BLaER1 (cell line): ENCODE measurements at regions not wholly inside any gene's neighbourhood (a gene's known extent, or its start where the extent isn't known, plus 50 kb on each side); places are given as distances from the start of the nearest gene placed in this dataset.

ENCODE experiments used
- H3K27ac ChIP-seq: shearing (Covaris generic); formaldehyde crosslinking; 2 replicates; pipeline ENCODE4 v1.8.1; 2022
- H3K27me3 ChIP-seq: shearing (Covaris generic); formaldehyde crosslinking; 2 replicates; pipeline ENCODE4 v1.8.1; 2022
- H3K36me3 ChIP-seq: shearing (Covaris generic); formaldehyde crosslinking; 2 replicates; pipeline ENCODE4 v1.8.1; 2022
- H3K4me1 ChIP-seq: shearing (Covaris generic); formaldehyde crosslinking; 2 replicates; pipeline ENCODE4 v1.8.1; 2022
- H3K4me2 ChIP-seq: shearing (Covaris generic); formaldehyde crosslinking; 2 replicates; pipeline ENCODE4 v1.8.1; 2022
- H3K4me3 ChIP-seq: shearing (Covaris generic); formaldehyde crosslinking; 2 replicates; pipeline ENCODE4 v1.8.1; 2022
- H3K9ac ChIP-seq: shearing (Covaris generic); formaldehyde crosslinking; 2 replicates; pipeline ENCODE4 v1.8.1; 2022
- H3K9me3 ChIP-seq: shearing (Covaris generic); formaldehyde crosslinking; 2 replicates; pipeline ENCODE4 v1.8.1; 2022
- H4K20me1 ChIP-seq: shearing (Covaris generic); formaldehyde crosslinking; 2 replicates; pipeline ENCODE4 v1.8.1; 2022
- Cebpa-rat ChIP-seq: shearing (Covaris generic); IDR thresholded peaks from 2 replicates; pipeline ENCODE4 v1.8.1; 2022

DNA sequence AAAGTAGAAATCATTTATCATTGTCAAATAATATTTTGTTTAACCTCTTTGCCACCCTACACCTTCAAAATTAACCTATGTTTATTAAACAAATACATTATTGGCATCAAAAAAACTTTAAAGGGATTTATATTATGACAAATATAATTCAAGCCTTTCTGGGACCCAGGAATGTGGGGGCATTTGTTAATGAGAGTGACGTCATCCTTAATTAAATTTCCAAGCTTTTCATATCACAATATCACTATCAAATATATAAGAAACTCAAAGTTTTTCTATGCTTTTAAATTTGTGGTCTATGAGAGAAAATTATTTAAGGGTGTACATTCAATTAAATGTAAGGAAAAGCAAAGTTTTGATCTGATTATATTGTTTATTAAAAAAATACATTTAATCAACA is 307.4 kb upstream of the POU3F3 start:
- no peaks in the 10 kb centered on the region for H3K36me3 ChIP-seq
- no peaks in the 10 kb centered on the region for H3K9me3 ChIP-seq
- no peak overlapping the region for H3K9ac ChIP-seq
- H3K27ac ChIP-seq, result no peak overlapping the region
- H3K4me2 ChIP-seq, result no peak overlapping the region
- TF ChIP-seq Cebpa-rat, result no peak
- H3K27me3 ChIP-seq, result no peaks in the 10 kb centered on the region
- no peaks in the 10 kb centered on the region for H4K20me1 ChIP-seq
- H3K4me1 ChIP-seq, result no peaks in the 10 kb centered on the region
- no peak overlapping the region for H3K4me3 ChIP-seq

DNA sequence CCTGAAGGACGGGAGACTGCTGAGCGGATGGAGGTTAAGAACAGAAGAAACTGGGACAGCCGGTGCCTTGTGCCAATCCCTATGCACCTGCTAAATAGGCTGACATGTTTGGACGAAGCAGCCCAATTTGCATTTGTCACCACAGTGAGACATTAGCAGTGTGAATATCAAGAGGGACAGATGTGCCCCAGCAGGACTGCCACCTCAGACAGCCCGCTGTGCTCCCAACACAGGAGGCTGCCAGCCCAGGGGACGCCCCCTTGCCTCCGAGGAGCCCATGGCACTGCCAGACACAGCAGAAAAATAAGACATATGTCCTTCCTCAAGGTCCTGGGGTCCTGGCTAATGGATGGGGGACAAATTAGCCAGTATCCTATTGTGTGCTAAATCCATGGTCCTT is 306.7 kb upstream of the POU3F3 start:
- Histone ChIP-seq H3K9me3 (no peaks in the 10 kb centered on the region), H3K4me2 (no peak overlapping the region), H3K4me1 (no peaks in the 10 kb centered on the region), H3K27me3 (no peaks in the 10 kb centered on the region), H3K9ac (no peak overlapping the region), H4K20me1 (no peaks in the 10 kb centered on the region), H3K4me3 (no peak overlapping the region), H3K27ac (no peak overlapping the region), H3K36me3 (no peaks in the 10 kb centered on the region)
- TF ChIP-seq Cebpa-rat, result no peak

DNA sequence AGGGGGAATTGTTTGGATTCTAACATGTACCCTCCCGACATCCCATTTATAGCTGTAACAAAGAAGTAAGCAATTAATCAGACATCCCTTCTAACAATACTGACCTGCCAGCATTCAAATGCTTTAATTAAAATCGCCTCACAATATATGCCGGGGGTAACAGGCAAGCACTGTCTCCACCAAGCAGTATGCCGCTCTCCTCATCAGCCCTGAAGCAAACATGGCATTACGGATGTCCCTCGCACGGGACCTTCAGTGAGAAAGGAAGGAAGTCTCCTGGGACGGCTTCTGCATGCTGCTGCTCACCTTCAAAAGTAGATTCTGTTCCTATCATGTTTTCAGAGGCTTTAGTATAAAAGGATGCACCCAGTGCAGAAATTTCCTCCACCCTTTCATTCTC is 292.7 kb upstream of the POU3F3 start:
- H3K4me2 ChIP-seq, result no peak overlapping the region
- H3K27ac ChIP-seq, result no peak overlapping the region
- no peak overlapping the region for H3K4me3 ChIP-seq
- no peaks in the 10 kb centered on the region for H4K20me1 ChIP-seq
- H3K9ac ChIP-seq, result no peak overlapping the region
- H3K27me3 ChIP-seq, result 0 out of 2 replicates have a peak, but pooled peaks cover 3% of the 10 kb centered on the region
- no peaks in the 10 kb centered on the region for H3K9me3 ChIP-seq
- no peak for TF ChIP-seq Cebpa-rat
- H3K4me1 ChIP-seq, result peaks cover 13% of the 10 kb centered on the region
- no peaks in the 10 kb centered on the region for H3K36me3 ChIP-seq

GRCh38 chr2:104562537-104562936 is 291.4 kb upstream of the POU3F3 start:
- no peak for TF ChIP-seq Cebpa-rat
- Histone ChIP-seq H3K4me2 (peak overlapping the region; percentile 38; the same call in 1 of the 2 replicates), H4K20me1 (no peaks in the 10 kb centered on the region)

GRCh38 chr2:104563398-104563996 is 290.4 kb upstream of the POU3F3 start:
- Histone ChIP-seq H3K27ac (no peak overlapping the region), H3K9ac (no peak overlapping the region), H3K4me1 (peaks cover 13% of the 10 kb centered on the region), H4K20me1 (no peaks in the 10 kb centered on the region), H3K36me3 (no peaks in the 10 kb centered on the region), H3K4me2 (no peak overlapping the region), H3K27me3 (0 out of 2 replicates have a peak, but pooled peaks cover 3% of the 10 kb centered on the region), H3K9me3 (no peaks in the 10 kb centered on the region), H3K4me3 (no peak overlapping the region)
- no peak for TF ChIP-seq Cebpa-rat

More at GRCh38 chr2:104562537-104562936, 291.4 kb upstream of the POU3F3 start:
- no peak overlapping the region for H3K4me3 ChIP-seq
- peaks cover 13% of the 10 kb centered on the region for H3K4me1 ChIP-seq
- H3K27me3 ChIP-seq, result 0 out of 2 replicates have a peak, but pooled peaks cover 3% of the 10 kb centered on the region
- H3K27ac ChIP-seq, result no peak overlapping the region
- no peaks in the 10 kb centered on the region for H3K36me3 ChIP-seq
- H3K9me3 ChIP-seq, result no peaks in the 10 kb centered on the region
- no peak overlapping the region for H3K9ac ChIP-seq

- H3K36me3 ChIP-seq, result no peaks in the 10 kb centered on the region
- TF ChIP-seq Cebpa-rat, result no peak
- peaks cover 5% of the 10 kb centered on the region for H3K4me1 ChIP-seq
- H3K27me3 ChIP-seq, result 0 out of 2 replicates have a peak, but pooled peaks cover 3% of the 10 kb centered on the region
- H3K4me2 ChIP-seq, result no peak overlapping the region
- H3K9ac ChIP-seq, result no peak overlapping the region
- H3K27ac ChIP-seq, result no peak overlapping the region
- H4K20me1 ChIP-seq, result no peaks in the 10 kb centered on the region
- no peak overlapping the region for H3K4me3 ChIP-seq
- no peaks in the 10 kb centered on the region for H3K9me3 ChIP-seq
Measured at GRCh38 chr2:104568247-104568646, 285.7 kb upstream of the POU3F3 start.

- no peaks in the 10 kb centered on the region for H3K9me3 ChIP-seq
- H3K27me3 ChIP-seq, result no peaks in the 10 kb centered on the region
- H3K27ac ChIP-seq, result no peak overlapping the region
- no peaks in the 10 kb centered on the region for H3K36me3 ChIP-seq
- no peak overlapping the region for H3K9ac ChIP-seq
- no peak overlapping the region for H3K4me2 ChIP-seq
- TF ChIP-seq Cebpa-rat, result no peak
- H4K20me1 ChIP-seq, result no peaks in the 10 kb centered on the region
- H3K4me1 ChIP-seq, result peaks cover 17% of the 10 kb centered on the region
- no peak overlapping the region for H3K4me3 ChIP-seq
Measured at GRCh38 chr2:104570259-104570658, 283.7 kb upstream of the POU3F3 start.

DNA sequence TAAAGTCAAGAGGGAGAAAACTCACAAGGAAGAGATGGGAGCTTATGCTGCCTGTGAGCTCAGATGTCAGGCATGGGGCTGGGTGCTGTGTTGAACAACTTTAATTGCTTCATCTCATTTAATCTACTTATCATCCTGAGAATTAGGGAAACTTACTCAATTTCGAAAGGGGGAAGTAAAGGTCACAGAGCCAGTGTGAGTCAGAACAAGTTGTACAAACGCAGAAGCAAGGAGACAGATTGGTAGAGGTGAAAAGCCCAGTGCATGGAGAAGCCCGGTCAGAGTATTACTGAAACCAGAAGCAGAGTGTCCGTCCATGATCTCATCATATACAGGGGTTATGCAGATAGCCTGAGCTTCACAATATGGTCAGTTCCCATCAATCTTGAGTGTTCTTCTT is 281.1 kb upstream of the POU3F3 start:
- Histone ChIP-seq H3K9ac (no peak overlapping the region), H3K9me3 (no peaks in the 10 kb centered on the region), H3K4me3 (no peak overlapping the region), H4K20me1 (no peaks in the 10 kb centered on the region), H3K27me3 (no peaks in the 10 kb centered on the region), H3K4me2 (no peak overlapping the region), H3K36me3 (no peaks in the 10 kb centered on the region), H3K27ac (no peak overlapping the region), H3K4me1 (peaks cover 26% of the 10 kb centered on the region)
- no peak for TF ChIP-seq Cebpa-rat

GRCh38 chr2:104574367-104574766 is 279.5 kb upstream of the POU3F3 start:
- Histone ChIP-seq H3K4me1 (peaks cover 26% of the 10 kb centered on the region), H3K9ac (no peak overlapping the region), H3K4me2 (peak overlapping the region; percentile 78), H3K27me3 (no peaks in the 10 kb centered on the region), H3K36me3 (no peaks in the 10 kb centered on the region), H3K27ac (no peak overlapping the region), H4K20me1 (no peaks in the 10 kb centered on the region), H3K4me3 (no peak overlapping the region), H3K9me3 (no peaks in the 10 kb centered on the region)
- TF ChIP-seq Cebpa-rat, result no peak

- no peak for TF ChIP-seq Cebpa-rat
- Histone ChIP-seq H3K4me1 (peaks cover 26% of the 10 kb centered on the region), H3K27me3 (no peaks in the 10 kb centered on the region), H3K4me2 (no peak overlapping the region), H4K20me1 (no peaks in the 10 kb centered on the region), H3K9ac (no peak overlapping the region), H3K27ac (no peak overlapping the region), H3K9me3 (no peaks in the 10 kb centered on the region), H3K36me3 (no peaks in the 10 kb centered on the region), H3K4me3 (no peak overlapping the region)
Measured at GRCh38 chr2:104577143-104577542, 276.8 kb upstream of the POU3F3 start.

GRCh38 chr2:104582471-104582870 is 271.4 kb upstream of the POU3F3 start:
- H3K36me3 ChIP-seq, result no peaks in the 10 kb centered on the region
- H4K20me1 ChIP-seq, result no peaks in the 10 kb centered on the region
- no peak overlapping the region for H3K27ac ChIP-seq
- H3K9ac ChIP-seq, result no peak overlapping the region
- no peaks in the 10 kb centered on the region for H3K9me3 ChIP-seq
- no peak for TF ChIP-seq Cebpa-rat
- no peak overlapping the region for H3K4me2 ChIP-seq
- no peaks in the 10 kb centered on the region for H3K4me1 ChIP-seq
- no peaks in the 10 kb centered on the region for H3K27me3 ChIP-seq
- no peak overlapping the region for H3K4me3 ChIP-seq
